ENCODE measurements at regions not wholly inside any gene's neighbourhood (a gene's known extent, or its start where the extent isn't known, plus 50 kb on each side); places are given as distances from the start of the nearest gene placed in this dataset.

DNA sequence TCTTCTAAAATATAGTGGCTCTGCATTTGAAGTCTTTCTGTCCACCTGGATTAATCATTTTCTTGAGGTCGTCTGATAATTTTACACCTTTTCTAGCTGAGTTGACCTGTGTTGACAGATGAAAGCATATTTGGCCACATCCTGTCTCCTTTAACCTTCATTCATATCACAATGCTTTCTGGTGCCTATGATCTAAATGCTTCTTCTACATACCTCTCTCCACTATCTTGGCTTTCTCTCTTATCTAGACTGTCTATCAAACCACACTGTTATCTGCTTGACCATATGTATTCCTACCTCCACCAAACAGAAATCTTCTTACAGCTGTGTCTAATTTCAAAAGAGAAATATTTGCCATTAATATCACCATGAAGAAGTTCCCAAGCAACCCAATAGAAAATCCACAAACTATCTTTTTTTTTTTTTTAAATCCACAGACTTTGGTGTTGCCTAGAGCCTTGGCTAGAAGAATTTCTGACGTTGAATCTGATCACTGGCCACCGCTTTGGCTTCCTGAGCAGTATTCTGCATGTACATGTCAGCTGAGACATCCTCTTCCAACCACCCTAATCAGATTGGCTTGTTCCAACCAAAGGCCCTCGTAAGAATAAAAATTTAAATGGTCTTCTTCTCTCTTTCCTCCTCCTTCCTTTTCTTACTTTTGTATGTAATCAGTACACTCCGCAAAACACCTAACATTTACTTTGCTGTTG, 66.3 kb upstream of the SP4 start:
- Histone ChIP-seq H2AK5ac (ENCODE audit: low read depth, low read length) (no peak overlapping the region), H3K4me2 (ENCODE audit: low read depth, low read length) (no peak overlapping the region), H3K4me3 (ENCODE audit: insufficient read depth, low read depth, low read length) (no peak overlapping the region), H3K9me1 (ENCODE audit: insufficient read depth, low read length) (no peaks in the 10 kb centered on the region), H2BK15ac (ENCODE audit: low read depth, low read length) (no peak overlapping the region), H3K23ac (ENCODE audit: low read depth, low read length) (no peak overlapping the region), H4K91ac (ENCODE audit: insufficient read depth, low read depth, low read length) (no peak overlapping the region), H4K8ac (ENCODE audit: low read depth in 2 of 2, low read length in 2 of 2) (no peak overlapping the region), H4K5ac (ENCODE audit: low read depth, low read length) (no peak overlapping the region), H3K79me1 (ENCODE audit: low read depth in 1 of 2, low read length in 2 of 2) (no peaks in the 10 kb centered on the region), H3K18ac (ENCODE audit: low read depth, low read length) (no peak overlapping the region), H3K14ac (replicated peaks; ENCODE audit: low read depth, low read length) (no peak overlapping the region), H3K4me1 (ENCODE audit: control insufficient read depth, insufficient read depth, low read length) (no peaks in the 10 kb centered on the region), H2AK9ac (replicated peaks; ENCODE audit: low read depth, low read length, poor library complexity) (no peak overlapping the region), H3K9ac (ENCODE audit: low read depth, low read length) (no peak overlapping the region), H2BK120ac (ENCODE audit: low read depth, low read length) (no peak overlapping the region), H3K9me3 (ENCODE audit: control insufficient read depth, insufficient read depth, low read length) (no peaks in the 10 kb centered on the region), H4K20me1 (ENCODE audit: insufficient read depth, low read length) (no peaks in the 10 kb centered on the region), H3K27me3 (ENCODE audit: control insufficient read depth, insufficient read depth, low read length) (no peaks in the 10 kb centered on the region), H3K27ac (ENCODE audit: insufficient read depth, low read length) (no peak overlapping the region), H2BK5ac (ENCODE audit: low read depth, low read length, poor library complexity, severe bottlenecking) (no peak overlapping the region), H3K36me3 (ENCODE audit: control insufficient read depth, insufficient read depth, low read length) (no peaks in the 10 kb centered on the region), H3K56ac (ENCODE audit: extremely low read depth, insufficient read depth, low read length) (no peak overlapping the region), H2AFZ (replicated peaks; ENCODE audit: low read length, poor library complexity) (no peak overlapping the region), H2BK20ac (ENCODE audit: low read depth, low read length) (no peak overlapping the region), H3K4ac (ENCODE audit: low read depth, low read length) (no peak overlapping the region)
- dilution Hi-C loops (cut with HindIII; ENCODE audit: low sequenced_read_pairs, unreplicated experiment) (no loop called here), intact Hi-C loops (cut with micrococcal nuclease) (no loop called here), in situ Hi-C loops (cut with MboI; ENCODE audit: low sequenced_read_pairs) (no loop called here)
- no peak for ATAC-seq (ENCODE audit: low read depth)
- CTCF ChIA-PET = interaction anchor here (0.6 kb wide), 1 partner anchor 1225 kb away, joined by 3 read pairs; no protein-coding TSS in a partner anchor
- WGBS, 2 experiments (ENCODE audit: extremely low coverage in 2 of 2, insufficient read length in 1 of 2) = no CpG with 5 or more reads among the region's 5 CpGs
- TF ChIP-seq RCOR1 (IDR thresholded peaks at IDR 0.05; ENCODE audit: insufficient replicate concordance, low read length) = no peak
- no peak for TF ChIP-seq MXI1 (IDR thresholded peaks at IDR 0.05; ENCODE audit: borderline replicate concordance, low read depth, low read length)
- no peak for TF ChIP-seq BHLHE40 (IDR thresholded peaks at IDR 0.05; ENCODE audit: low read depth, low read length)
- TF ChIP-seq MAZ (IDR thresholded peaks at IDR 0.05; ENCODE audit: borderline replicate concordance, low read depth, low read length) = no peak
- BruUV-seq (replicated peaks) = no TSS peak
- POLR2A ChIA-PET (ENCODE audit: unreplicated experiment) = no interaction called here
- no peak for DNase-seq
